ENCODE measurements at regions not wholly inside any gene's neighbourhood (a gene's known extent, or its start where the extent isn't known, plus 50 kb on each side); places are given as distances from the start of the nearest gene placed in this dataset.

DNA sequence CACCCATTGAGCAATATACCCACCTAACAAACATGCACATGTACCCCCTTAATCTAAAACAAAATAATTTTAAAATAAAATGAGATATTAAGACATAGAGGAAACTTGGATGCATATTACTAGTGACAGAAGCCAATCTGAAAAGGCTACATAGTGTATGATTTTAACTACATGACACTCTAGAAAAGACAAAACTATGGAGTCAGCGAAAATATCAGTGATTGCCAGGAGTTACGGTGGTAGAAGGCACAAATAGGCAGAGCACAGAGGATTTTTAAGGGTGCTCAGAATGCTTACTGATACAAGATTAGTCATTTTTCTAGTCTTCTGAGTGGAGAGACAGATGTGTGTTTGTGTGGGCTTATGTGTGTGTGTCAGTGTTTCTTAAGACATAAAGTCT is 656.6 kb downstream of the NR4A2 start:
- TF ChIP-seq CTCF (IDR thresholded peaks at IDR 0.05) (no peak), POLR2A (IDR thresholded peaks at IDR 0.05) (no peak)
